ENCODE measurements at regions not wholly inside any gene's neighbourhood (a gene's known extent, or its start where the extent isn't known, plus 50 kb on each side); places are given as distances from the start of the nearest gene placed in this dataset.

- H3K27me3 ChIP-seq (ENCODE audit: control insufficient read depth, insufficient read depth, low read length) = no peaks in the 10 kb centered on the region
- WGBS (ENCODE audit: insufficient coverage) = 78% methylated on average over 2 of the region's 3 CpGs
- no peaks in the 10 kb centered on the region for H3K4me1 ChIP-seq (ENCODE audit: control insufficient read depth, insufficient read depth, low read length)
- no peak for DNase-seq (ENCODE audit: low read depth in 4 of 6, low spot score in 6 of 6)
- H3K9me3 ChIP-seq (ENCODE audit: control insufficient read depth, insufficient read depth, low read length) = no peaks in the 10 kb centered on the region
- H3K4me3 ChIP-seq (ENCODE audit: low read depth, low read length) = no peak overlapping the region
- no peaks in the 10 kb centered on the region for H3K36me3 ChIP-seq (ENCODE audit: control insufficient read depth, insufficient read depth, low read length)
- H3K27ac ChIP-seq (ENCODE audit: low read depth, low read length) = no peak overlapping the region
Observed at GRCh38 chr10:88216976-88217375, 353.6 kb downstream of the PTEN start.

DNA sequence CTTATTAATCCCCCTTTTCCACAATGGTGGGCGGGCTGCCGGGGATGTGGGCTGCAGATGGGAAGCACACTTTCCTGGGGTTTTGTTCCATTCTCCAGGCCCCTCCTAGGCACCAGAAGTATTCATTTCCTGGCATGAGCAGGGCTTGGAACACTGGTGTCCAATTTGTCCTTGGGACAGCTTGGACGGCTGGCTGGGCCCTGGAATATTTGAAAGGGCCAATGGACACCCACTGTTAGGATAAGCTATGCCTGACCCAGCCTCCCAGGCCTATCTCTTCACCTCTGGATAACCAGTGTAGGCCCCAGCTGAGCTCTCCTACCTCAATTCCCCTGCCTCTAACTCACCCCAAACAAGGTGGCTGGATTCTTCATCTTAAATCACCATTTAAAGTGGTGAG is 354.9 kb downstream of the PTEN start:
- Histone ChIP-seq H3K4me1 (ENCODE audit: control insufficient read depth, insufficient read depth, low read length) (no peaks in the 10 kb centered on the region), H3K36me3 (ENCODE audit: control insufficient read depth, insufficient read depth, low read length) (no peaks in the 10 kb centered on the region), H3K27me3 (ENCODE audit: control insufficient read depth, insufficient read depth, low read length) (no peaks in the 10 kb centered on the region), H3K4me3 (ENCODE audit: low read depth, low read length) (no peak overlapping the region), H3K9me3 (ENCODE audit: control insufficient read depth, insufficient read depth, low read length) (no peaks in the 10 kb centered on the region), H3K27ac (ENCODE audit: low read depth, low read length) (no peak overlapping the region)
- DNase-seq (ENCODE audit: low read depth in 4 of 6, low spot score in 6 of 6) = no peak
- WGBS (ENCODE audit: insufficient coverage) = 100% methylated on average over 3 of the region's 3 CpGs

- Histone ChIP-seq H3K27me3 (ENCODE audit: control insufficient read depth, insufficient read depth, low read length) (no peaks in the 10 kb centered on the region), H3K27ac (ENCODE audit: low read depth, low read length) (no peak overlapping the region), H3K36me3 (ENCODE audit: control insufficient read depth, insufficient read depth, low read length) (no peaks in the 10 kb centered on the region), H3K9me3 (ENCODE audit: control insufficient read depth, insufficient read depth, low read length) (no peaks in the 10 kb centered on the region), H3K4me3 (ENCODE audit: low read depth, low read length) (no peak overlapping the region), H3K4me1 (ENCODE audit: control insufficient read depth, insufficient read depth, low read length) (no peaks in the 10 kb centered on the region)
- DNase-seq (ENCODE audit: low read depth in 4 of 6, low spot score in 6 of 6) = no peak
- WGBS (ENCODE audit: insufficient coverage) = 67% methylated on average over 1 of the region's 2 CpGs
Observed at GRCh38 chr10:88219753-88220152, 356.3 kb downstream of the PTEN start.

- no peaks in the 10 kb centered on the region for H3K27me3 ChIP-seq (ENCODE audit: control insufficient read depth, insufficient read depth, low read length)
- no peak for DNase-seq (ENCODE audit: low read depth in 4 of 6, low spot score in 6 of 6)
- WGBS (ENCODE audit: insufficient coverage) = 50% methylated on average over 1 of the region's 6 CpGs
- no peaks in the 10 kb centered on the region for H3K36me3 ChIP-seq (ENCODE audit: control insufficient read depth, insufficient read depth, low read length)
- H3K4me3 ChIP-seq (ENCODE audit: low read depth, low read length) = no peak overlapping the region
- H3K9me3 ChIP-seq (ENCODE audit: control insufficient read depth, insufficient read depth, low read length) = no peaks in the 10 kb centered on the region
- no peaks in the 10 kb centered on the region for H3K4me1 ChIP-seq (ENCODE audit: control insufficient read depth, insufficient read depth, low read length)
- no peak overlapping the region for H3K27ac ChIP-seq (ENCODE audit: low read depth, low read length)
Observed at GRCh38 chr10:88221010-88221973, 357.9 kb downstream of the PTEN start.

- Histone ChIP-seq H3K4me3 (ENCODE audit: low read depth, low read length) (no peak overlapping the region), H3K4me1 (ENCODE audit: control insufficient read depth, insufficient read depth, low read length) (no peaks in the 10 kb centered on the region), H3K27me3 (ENCODE audit: control insufficient read depth, insufficient read depth, low read length) (no peaks in the 10 kb centered on the region), H3K36me3 (ENCODE audit: control insufficient read depth, insufficient read depth, low read length) (no peaks in the 10 kb centered on the region), H3K27ac (ENCODE audit: low read depth, low read length) (no peak overlapping the region), H3K9me3 (ENCODE audit: control insufficient read depth, insufficient read depth, low read length) (no peaks in the 10 kb centered on the region)
- WGBS (ENCODE audit: insufficient coverage) = no CpG with 5 or more reads among the region's 1 CpG
- DNase-seq (ENCODE audit: low read depth in 4 of 6, low spot score in 6 of 6) = no peak
Observed at GRCh38 chr10:88222881-88223280, 359.5 kb downstream of the PTEN start.
